Activated CD8-positive, alpha-beta memory T cell treated with anti-CD3 and anti-CD28 coated beads for 1 hour (primary cell): ENCODE measurements at regions not wholly inside any gene's neighbourhood (a gene's known extent, or its start where the extent isn't known, plus 50 kb on each side); places are given as distances from the start of the nearest gene placed in this dataset.
A peak's percentile ranks its signal among the peaks of the same experiment; 100 is the strongest.

Experiments used
- DNase-seq, 2 donors: peaks; one replicate each; pipeline ENCODE4 v3.0.0-alpha.2; 2020; ENCODE audit warnings: low read depth in 1 of 2; ENCODE audit errors: extremely low read depth in 1 of 2

- DNase-seq = peak in 1 of 2 donors; percentile 27
Observed at GRCh38 chr18:70491734-70492348, 203.0 kb downstream of the SOCS6 start.

- DNase-seq = peak in 1 of 2 donors; percentile 11
Observed at GRCh38 chr18:70489986-70490933, 201.4 kb downstream of the SOCS6 start.

GRCh38 chr18:70489571-70489970 lies 200.7 kb downstream of the SOCS6 start:
- DNase-seq = no peak

GRCh38 chr18:70469916-70470315 lies 181.1 kb downstream of the SOCS6 start:
- DNase-seq = no peak

DNA sequence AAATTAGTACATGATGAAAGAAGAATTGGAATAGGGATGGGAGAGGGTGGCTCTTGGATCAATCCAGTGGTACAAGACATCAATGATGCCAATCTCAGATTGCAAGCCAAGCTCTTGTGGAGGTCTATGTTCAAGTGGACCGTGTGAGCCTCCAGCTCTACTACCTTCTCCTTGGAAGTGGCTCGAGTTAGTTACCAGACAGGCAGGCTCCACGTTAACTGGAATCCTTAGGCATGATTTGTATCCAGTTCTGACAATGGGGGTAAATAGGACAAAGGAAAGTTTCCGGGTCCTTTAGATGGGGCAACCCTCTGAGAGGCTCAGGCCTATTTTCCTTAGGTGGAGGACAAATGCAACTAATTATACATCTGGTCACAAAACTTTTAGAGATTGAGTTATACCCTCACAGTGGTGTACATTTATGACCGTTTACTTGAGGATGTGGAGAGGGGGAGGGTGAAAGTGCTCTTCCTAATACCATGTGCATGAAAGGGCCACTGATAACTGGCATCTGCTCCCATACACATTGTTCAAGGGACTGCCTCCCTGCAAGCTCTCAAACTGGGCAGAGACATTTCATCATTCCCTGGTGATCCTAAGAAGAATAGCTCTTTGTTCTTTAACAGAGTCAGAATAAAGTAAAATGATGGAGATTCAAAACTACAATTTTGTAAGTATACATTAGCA lies 180.2 kb downstream of the SOCS6 start:
- DNase-seq = no peak

DNA sequence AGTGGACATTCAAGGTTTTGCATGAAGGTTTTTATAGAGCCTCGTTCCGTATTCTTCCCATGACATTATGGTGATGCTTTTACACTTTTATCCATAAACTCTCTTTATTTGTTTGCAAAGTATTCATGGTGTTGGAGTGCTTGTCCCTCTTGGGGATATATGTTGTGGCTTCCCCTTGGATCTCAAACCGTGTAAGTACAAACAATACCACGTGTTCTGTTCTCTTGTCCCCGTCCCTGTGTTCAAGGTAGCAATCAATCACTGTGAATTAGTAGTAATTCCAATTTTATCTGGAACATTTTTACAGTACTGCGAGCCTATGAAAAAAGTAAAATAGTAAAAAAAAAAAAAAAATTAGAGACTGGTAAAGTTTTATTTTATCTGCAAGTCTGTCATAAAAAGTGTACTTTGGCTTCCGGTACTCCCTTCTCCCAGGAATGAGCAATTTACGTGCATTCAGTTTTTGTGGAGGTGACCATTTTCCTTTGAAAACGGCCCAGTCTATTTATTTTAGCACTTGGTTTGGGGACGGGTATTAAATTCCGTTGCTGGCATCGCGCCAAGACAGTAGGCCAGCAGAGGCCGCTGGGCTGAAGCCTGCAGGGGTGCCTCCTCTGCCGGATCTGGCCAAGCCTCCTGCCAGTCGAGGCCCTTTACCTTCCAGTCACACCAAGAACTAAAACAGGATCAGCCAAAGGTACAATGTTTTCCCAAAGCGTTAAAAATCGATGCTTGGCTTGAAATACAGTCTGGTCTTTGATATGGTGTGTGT lies 175.7 kb downstream of the SOCS6 start:
- peak in 1 of 2 donors; percentile 18 for DNase-seq

DNA sequence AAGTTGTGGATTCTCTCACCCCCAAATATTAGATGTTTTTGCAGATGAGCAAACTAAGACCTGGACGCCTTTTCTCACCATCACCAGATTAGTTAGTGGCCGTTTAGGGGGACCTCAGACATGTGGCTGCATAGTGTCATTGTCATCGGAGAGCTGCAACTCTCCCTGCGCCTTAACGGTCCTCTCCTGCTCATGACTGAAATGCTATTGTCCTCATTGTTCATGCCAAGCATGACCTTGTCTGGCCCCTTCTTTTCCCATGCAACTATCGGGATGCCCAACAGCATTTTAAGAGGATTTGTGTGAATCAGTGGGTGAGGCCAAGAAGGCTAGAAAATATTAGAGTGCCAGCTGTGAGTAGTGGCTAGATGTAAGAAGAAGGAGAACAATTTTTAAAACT lies 174.2 kb downstream of the SOCS6 start:
- no peak for DNase-seq

GRCh38 chr18:70462078-70462439 lies 173.2 kb downstream of the SOCS6 start:
- DNase-seq = no peak

- DNase-seq = no peak
Observed at GRCh38 chr18:70461323-70462077, 172.7 kb downstream of the SOCS6 start.

DNA sequence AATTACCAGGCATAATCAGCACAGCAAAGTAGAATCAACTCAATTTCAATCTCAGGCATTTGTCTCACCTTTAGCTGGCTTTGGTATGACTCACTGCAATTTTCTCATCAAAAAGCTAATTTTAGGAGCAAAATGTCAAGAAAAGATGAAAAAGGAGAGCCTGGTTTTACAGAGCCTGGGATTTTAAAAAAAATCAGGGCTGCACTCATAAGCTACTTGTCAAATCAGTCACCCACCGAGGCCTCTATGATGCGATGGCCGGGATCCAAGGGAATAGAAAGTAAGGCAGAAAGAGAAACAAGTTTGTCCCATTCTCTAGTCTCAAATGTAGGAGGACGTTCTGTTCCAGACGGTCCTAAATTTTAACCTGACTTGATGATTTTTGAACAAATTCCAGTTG lies 170.9 kb downstream of the SOCS6 start:
- no peak for DNase-seq

- DNase-seq = no peak
Observed at GRCh38 chr18:70459251-70459650, 170.4 kb downstream of the SOCS6 start.

GRCh38 chr18:70457788-70458187 lies 168.9 kb downstream of the SOCS6 start:
- DNase-seq = no peak

GRCh38 chr18:70457223-70457622 lies 168.4 kb downstream of the SOCS6 start:
- DNase-seq = no peak

GRCh38 chr18:70456376-70456775 lies 167.5 kb downstream of the SOCS6 start:
- DNase-seq = no peak

GRCh38 chr18:70455731-70456130 lies 166.9 kb downstream of the SOCS6 start:
- no peak for DNase-seq

GRCh38 chr18:70454704-70455322 lies 166.0 kb downstream of the SOCS6 start:
- DNase-seq = no peak

DNA sequence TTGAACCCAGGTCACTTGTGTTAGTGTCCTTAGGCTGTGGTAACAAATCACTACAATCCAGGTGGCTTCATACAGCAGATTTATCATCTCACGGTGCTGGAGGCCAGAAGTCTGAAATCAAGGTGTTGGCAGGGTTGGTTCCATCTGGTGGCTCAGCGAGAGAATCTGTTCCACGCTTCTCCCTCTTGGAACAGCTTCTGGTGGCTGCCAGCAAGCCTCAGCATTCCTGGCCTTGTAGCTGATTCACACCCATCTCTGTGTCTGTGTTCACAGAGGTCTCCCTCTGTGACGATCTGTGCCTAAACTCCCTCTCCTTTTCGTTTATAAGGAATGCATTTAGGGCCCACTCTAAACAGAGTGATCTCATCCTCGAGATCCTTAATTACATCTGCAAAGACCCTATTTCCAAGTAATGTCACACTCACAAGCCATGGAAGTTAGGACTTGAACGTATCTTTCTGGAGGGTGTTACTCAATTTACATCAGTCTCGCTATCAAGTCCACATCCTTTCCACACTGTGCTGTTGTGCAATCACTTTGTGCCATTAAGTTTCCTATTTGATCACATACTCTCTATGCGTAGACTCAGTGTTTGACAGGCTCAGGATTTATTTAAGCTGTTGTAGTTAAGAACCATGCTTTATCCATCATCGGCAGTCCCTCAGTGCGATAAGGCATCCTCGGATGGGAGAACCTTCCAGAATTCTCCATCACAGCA lies 164.4 kb downstream of the SOCS6 start:
- no peak for DNase-seq

- no peak for DNase-seq
Observed at GRCh38 chr18:70452501-70452900, 163.7 kb downstream of the SOCS6 start.
